NT2/D1 (cell line): ENCODE measurements at regions not wholly inside any gene's neighbourhood (a gene's known extent, or its start where the extent isn't known, plus 50 kb on each side); places are given as distances from the start of the nearest gene placed in this dataset.

Source experiments
- SUZ12 ChIP-seq: IDR thresholded peaks from 2 replicates; pipeline ENCODE4 v1.6.1; 2011; ENCODE audit not compliant: insufficient read length, insufficient read depth; ENCODE audit errors: extremely low read depth
- YY1 ChIP-seq: IDR thresholded peaks from 2 replicates; pipeline ENCODE4 v1.6.1; 2011; ENCODE audit not compliant: insufficient read length, insufficient read depth
- ZNF274 ChIP-seq: IDR thresholded peaks from 2 replicates; pipeline ENCODE4 v1.6.1; 2011; ENCODE audit warnings: mild to moderate bottlenecking, low read depth, low read length

DNA sequence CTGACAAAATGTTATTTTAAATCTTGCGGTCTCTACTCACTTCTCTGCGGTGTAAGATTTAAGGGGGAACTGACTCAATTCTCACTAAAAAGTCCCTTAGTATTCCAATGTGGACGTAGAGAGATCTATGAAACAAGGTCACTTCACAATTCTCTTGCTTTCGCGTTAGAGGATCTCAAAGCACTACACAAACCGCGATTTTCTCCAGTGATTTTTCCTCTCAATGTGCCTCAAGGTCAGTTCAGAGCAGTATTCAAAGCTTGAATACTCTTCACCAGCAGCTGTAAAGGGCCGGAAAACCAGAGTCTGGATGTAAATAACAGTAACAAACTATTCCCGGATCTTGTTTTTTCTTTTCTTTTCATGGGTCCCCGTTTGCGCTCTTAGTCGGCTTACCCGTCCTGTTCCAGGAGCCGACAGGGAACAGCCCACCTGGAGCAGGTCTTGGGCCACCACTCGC, 128.2 kb downstream of the TMEM161B start:
- TF ChIP-seq ZNF274 (no peak), YY1 (no peak), SUZ12 (no peak)
